Thymus (tissue), 11 donors: ENCODE measurements at regions not wholly inside any gene's neighbourhood (a gene's known extent, or its start where the extent isn't known, plus 50 kb on each side); places are given as distances from the start of the nearest gene placed in this dataset.
A peak's percentile ranks its signal among the peaks of the same experiment; 100 is the strongest.

ENCODE experiments used
- DNase-seq, 9 donors: peaks; one replicate each; pipeline ENCODE4 v3.0.0-alpha.2; 2013; ENCODE audit warnings: low spot score in 9 of 9, low read depth in 6 of 9, missing footprints in 1 of 9
- H3K27ac ChIP-seq, 2 donors: one replicate each; pipeline ENCODE4 v1.5.1; 2013; ENCODE audit warnings: control low read depth in 1 of 2, low read depth in 1 of 2, low read length in 1 of 2, mild to moderate bottlenecking in 1 of 2, moderate library complexity in 1 of 2
- H3K27me3 ChIP-seq, 2 donors: one replicate each; pipeline ENCODE4 v1.5.1; 2013; ENCODE audit warnings: low read length in 1 of 2; ENCODE audit not compliant: control insufficient read depth in 2 of 2, insufficient read depth in 1 of 2
- H3K36me3 ChIP-seq, 2 donors: one replicate each; pipeline ENCODE4 v1.5.1; 2013; ENCODE audit warnings: low read length in 1 of 2, mild to moderate bottlenecking in 1 of 2, moderate library complexity in 1 of 2; ENCODE audit not compliant: control insufficient read depth in 2 of 2, insufficient read depth in 2 of 2
- H3K4me1 ChIP-seq, 2 donors: one replicate each; pipeline ENCODE4 v1.5.1; 2013; ENCODE audit warnings: low read length in 2 of 2; ENCODE audit not compliant: control insufficient read depth in 2 of 2, insufficient read depth in 2 of 2
- H3K4me3 ChIP-seq, 2 donors: one replicate each; pipeline ENCODE4 v1.5.1; 2013; ENCODE audit warnings: low read length in 2 of 2, control low read depth in 1 of 2, mild to moderate bottlenecking in 1 of 2
- H3K9me3 ChIP-seq, 2 donors: one replicate each; pipeline ENCODE4 v1.5.1; 2013; ENCODE audit warnings: low read length in 1 of 2, mild to moderate bottlenecking in 1 of 2; ENCODE audit not compliant: control insufficient read depth in 2 of 2, insufficient read depth in 1 of 2
- WGBS: extraction: QIAGEN DNeasy Blood & Tissue Kit; methylation state at CpG from one replicate; pipeline ENCODE4 v1.1.7; 2013; 5-methylcytosine and 5-hydroxymethylcytosine counted together
- donor health status: healthy.

DNA sequence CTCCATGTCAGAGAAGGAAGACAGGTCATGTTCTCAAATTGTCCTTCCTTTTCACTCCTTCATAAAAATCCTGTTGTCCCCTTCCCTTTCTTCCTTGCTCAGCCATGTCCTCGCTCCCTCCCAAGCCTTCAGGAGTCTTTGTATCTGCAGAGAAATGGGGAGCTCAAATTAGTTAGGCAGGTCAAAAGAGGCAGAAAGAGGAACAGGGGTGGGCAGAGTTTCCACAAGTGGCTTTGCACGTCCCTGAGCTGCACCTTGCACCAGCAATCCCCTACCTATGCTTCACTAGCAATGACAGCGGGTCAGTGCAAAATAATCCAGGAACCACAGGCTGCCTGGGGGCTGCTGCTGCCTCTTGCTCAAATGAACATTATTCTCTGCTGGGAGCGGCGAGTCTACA lies 152.1 kb upstream of the ITGA6 start:
- no peaks in the 10 kb centered on the region for H3K27me3 ChIP-seq
- H3K9me3 ChIP-seq = peaks cover 0 to 14% of the 10 kb centered on the region in 2 donors
- no peak for DNase-seq
- no peak overlapping the region for H3K4me3 ChIP-seq
- no peak overlapping the region for H3K27ac ChIP-seq
- WGBS = 85% methylated on average over 5 of the region's 5 CpGs
- H3K4me1 ChIP-seq = peaks cover 21 to 34% of the 10 kb centered on the region in 2 donors
- H3K36me3 ChIP-seq = no peaks in the 10 kb centered on the region

DNA sequence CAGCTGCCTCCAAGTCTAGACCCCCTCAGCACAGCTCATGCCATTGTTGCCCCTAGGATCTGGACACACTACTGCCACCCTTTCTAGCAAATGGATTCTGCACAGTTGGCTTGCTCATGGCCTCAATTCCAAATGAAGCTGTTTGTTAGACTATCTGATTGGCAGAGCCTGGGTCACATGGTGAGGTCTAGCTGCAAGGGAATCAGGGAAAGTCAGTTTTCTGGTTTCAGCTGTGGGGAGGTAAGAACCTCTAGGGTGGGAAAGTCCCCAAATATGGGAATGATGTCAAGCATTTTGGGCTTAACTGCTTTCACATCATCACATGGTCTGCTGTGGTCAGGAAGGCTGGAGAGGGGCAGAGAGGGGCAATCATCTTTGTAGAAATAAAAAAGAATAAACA lies 150.4 kb upstream of the ITGA6 start:
- Histone ChIP-seq H3K27me3 (no peaks in the 10 kb centered on the region), H3K36me3 (no peaks in the 10 kb centered on the region), H3K9me3 (peaks cover 0 to 14% of the 10 kb centered on the region in 2 donors), H3K4me3 (no peak overlapping the region), H3K4me1 (peaks cover 15 to 21% of the 10 kb centered on the region in 2 donors), H3K27ac (no peak overlapping the region)
- DNase-seq = no peak

DNA sequence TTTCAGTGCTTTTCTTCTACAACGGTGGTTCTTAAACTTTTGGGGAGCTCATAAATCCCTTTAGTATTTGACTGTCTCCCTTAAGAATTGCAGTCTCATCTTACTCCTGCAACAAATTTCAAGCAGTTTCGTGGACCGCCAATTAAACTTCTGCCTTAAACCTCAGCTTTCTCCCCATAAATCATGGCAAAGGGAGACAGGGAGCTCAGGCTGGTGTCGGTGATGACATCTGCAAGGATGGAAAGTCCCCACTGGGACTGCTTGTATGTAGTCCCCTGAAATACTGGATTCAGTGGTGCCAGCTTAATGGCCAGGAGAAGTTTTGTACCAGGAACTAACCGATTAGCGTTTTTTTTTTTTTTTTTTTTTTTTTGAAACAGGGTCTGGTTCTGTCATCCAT lies 148.7 kb upstream of the ITGA6 start:
- Histone ChIP-seq H3K36me3 (no peaks in the 10 kb centered on the region), H3K27ac (no peak overlapping the region), H3K9me3 (peaks cover 0 to 14% of the 10 kb centered on the region in 2 donors), H3K27me3 (no peaks in the 10 kb centered on the region), H3K4me3 (no peak overlapping the region), H3K4me1 (peaks cover 12 to 24% of the 10 kb centered on the region in 2 donors)
- no peak for DNase-seq
- 66% methylated on average over 6 of the region's 6 CpGs for WGBS

DNA sequence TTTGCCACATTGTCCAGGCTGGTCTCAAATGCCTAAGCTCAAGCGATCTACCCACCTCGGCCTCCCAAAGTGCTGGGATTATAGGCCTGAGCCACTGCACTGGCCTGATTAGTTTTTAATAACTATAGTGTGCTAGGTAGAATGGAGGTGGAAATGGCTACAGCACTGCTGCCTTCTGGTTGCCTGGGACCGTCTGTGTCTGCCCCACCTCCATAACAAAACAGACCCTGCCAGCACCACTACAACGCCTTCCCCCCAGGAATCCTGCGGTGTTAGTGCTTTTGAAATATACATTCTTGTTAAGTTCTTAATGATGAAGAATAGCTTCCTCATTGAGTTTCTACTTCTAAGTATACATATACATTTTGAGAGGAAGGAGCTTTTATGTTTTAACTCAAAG lies 148.2 kb upstream of the ITGA6 start:
- H3K9me3 ChIP-seq = peaks cover 0 to 11% of the 10 kb centered on the region in 2 donors
- H3K4me1 ChIP-seq = peaks cover 7 to 18% of the 10 kb centered on the region in 2 donors
- H3K27me3 ChIP-seq = no peaks in the 10 kb centered on the region
- 92% methylated on average over 5 of the region's 5 CpGs for WGBS
- no peak overlapping the region for H3K4me3 ChIP-seq
- H3K27ac ChIP-seq = no peak overlapping the region
- no peaks in the 10 kb centered on the region for H3K36me3 ChIP-seq
- DNase-seq = no peak

DNA sequence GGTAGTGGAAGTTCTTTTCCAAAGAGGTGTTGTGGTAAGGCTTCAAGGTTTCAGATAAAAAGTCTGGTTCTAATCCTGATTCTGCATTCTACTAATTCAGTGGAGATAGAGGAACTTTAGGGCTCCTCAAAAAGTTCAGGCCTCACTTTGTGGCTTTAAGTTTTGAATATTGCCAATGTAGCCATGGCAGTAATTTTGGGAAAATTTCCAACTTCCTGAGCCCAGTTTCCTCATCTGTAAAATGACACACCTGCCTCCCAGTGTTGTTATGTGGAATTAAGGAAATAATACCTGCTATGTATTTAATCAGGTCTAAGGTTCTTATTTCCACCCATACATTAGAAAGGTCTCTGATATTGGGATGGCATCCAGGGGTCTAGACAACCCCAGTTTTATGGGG lies 147.6 kb upstream of the ITGA6 start:
- peaks cover 0 to 7% of the 10 kb centered on the region in 2 donors for H3K9me3 ChIP-seq
- H3K4me3 ChIP-seq = no peak overlapping the region
- no peaks in the 10 kb centered on the region for H3K36me3 ChIP-seq
- no peak overlapping the region for H3K27ac ChIP-seq
- peaks cover 2 to 14% of the 10 kb centered on the region in 2 donors for H3K4me1 ChIP-seq
- no peaks in the 10 kb centered on the region for H3K27me3 ChIP-seq
- no peak for DNase-seq

DNA sequence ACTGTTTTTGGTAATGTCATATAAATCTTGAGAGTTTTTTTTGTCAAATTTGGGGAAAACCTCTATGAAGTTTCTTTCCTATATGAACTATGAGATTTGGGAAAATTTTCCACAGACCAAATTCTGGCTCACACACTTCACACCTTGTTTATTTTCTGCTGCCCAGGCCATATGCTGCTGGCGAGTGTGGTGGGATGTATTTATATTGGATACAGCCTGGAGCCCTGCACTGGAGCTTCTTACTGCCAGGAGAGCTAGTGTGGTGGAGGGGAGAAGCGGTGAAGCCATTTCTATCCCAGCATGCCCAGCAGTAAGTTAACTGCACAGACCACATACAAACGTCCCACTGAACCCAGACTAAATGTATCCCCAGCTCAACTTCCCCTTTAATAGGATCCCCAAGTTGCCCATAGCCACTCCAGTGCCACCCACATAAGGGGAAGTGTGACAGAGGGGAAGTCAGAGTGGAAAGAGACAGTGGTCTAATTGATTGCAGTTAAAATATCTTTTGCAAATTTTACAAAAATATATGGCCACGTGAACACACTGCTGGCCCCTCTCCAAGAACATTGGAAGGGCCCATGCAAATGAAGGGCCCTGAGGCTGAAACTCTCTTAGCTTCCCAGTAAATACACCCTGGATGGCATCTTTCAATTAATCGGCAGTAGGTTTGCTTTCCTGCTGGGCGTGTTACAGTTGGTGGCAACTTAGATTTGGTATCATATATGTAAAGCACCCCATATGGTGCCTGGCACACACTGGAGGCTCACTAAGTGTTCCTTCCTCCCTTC lies 146.6 kb upstream of the ITGA6 start:
- no peak overlapping the region for H3K4me3 ChIP-seq
- H3K27ac ChIP-seq = no peak overlapping the region
- peak in 1 of 9 donors; percentile 24 for DNase-seq
- WGBS = 37% methylated on average over 6 of the region's 6 CpGs
- no peaks in the 10 kb centered on the region for H3K36me3 ChIP-seq
- peaks cover 7 to 14% of the 10 kb centered on the region in 2 donors for H3K4me1 ChIP-seq
- H3K27me3 ChIP-seq = no peaks in the 10 kb centered on the region
- peaks cover 0 to 7% of the 10 kb centered on the region in 2 donors for H3K9me3 ChIP-seq

DNA sequence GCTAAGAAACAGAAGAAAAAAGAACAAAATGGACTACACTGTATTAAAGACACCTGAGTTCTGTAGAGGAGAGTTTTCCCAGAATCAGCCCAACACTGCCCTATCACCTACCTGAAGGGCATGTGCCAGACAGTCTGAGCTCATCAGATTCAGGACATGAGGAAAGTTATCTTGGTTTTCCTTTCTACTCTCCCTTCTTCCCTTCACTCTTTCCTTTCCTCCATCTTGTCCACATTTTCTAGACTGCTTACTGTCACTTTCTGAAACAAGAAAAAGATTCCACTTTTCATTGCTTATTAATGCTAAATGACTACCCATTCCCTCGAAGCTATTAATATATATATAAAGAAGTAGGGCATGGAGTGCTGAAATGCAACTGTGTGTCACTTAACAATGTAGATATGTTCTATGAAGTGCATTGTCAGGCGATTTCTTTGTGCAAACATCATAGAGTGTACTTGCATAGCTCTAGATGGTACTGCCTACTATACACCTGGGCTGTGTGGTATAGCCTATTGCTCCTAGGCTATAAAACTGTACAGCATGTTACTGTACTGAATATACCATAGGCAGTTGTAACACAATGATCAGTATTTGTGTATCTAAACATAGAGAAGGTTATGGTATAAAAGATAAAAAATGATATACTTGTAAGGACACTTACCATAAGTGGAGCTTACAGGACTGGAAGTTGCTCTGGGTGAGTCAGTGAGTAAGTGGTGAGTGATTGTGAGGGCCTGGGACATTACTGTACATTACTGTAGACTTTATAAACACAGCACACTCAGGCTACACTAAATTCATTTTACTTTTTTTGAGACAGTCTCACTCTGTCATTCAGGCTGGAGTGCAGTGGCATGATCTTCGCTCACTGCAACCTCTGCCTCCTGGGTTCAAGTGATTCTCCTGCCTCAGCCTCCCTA lies 145.5 kb upstream of the ITGA6 start:
- no peaks in the 10 kb centered on the region for H3K27me3 ChIP-seq
- no peak for DNase-seq
- WGBS = 93% methylated on average over 3 of the region's 3 CpGs
- H3K4me3 ChIP-seq = no peak overlapping the region
- H3K9me3 ChIP-seq = peaks cover 0 to 4% of the 10 kb centered on the region in 2 donors
- H3K36me3 ChIP-seq = no peaks in the 10 kb centered on the region
- peaks cover 9 to 17% of the 10 kb centered on the region in 2 donors for H3K4me1 ChIP-seq
- H3K27ac ChIP-seq = no peak overlapping the region

DNA sequence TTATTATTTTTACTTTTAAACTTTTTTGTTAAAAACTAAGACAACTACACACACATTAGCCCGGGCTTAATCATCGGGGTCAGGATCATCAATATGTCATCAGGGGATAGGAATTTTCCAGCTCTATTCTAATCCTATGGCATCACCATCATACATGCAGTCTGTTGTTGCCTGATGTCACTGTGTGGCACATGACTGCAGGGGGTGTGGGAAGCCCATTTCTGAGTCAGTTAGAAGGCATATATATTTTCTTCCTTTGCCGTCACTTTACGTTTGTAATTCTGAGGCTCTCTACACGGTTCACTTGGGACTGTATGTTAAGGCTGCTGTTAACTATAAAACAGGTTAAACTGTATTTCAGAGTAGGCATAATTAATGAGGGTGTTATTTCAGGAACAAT lies 144.4 kb upstream of the ITGA6 start:
- H3K4me3 ChIP-seq = no peak overlapping the region
- no peak for DNase-seq
- 82% methylated on average over 5 of the region's 5 CpGs for WGBS

DNA sequence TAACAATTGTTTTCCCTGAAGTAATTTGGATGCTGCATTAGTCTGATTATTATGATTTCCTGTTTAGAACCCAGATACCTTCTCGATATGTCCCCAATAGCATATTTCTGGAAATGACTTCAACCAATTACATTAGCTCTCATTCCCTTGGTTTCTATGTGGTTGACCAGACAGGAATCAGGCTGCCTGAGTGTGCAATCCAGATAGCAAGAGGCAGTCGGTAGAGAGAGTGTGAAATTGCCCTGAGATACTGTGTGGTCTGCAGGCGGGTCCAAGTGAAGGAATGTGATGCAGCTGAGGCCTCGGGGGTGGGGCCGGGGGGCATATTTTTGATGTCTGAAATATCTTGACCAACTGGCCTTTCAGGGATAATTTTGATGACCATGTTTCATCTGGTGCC lies 143.9 kb upstream of the ITGA6 start:
- no peaks in the 10 kb centered on the region for H3K36me3 ChIP-seq
- no peak overlapping the region for H3K4me3 ChIP-seq
- 30% methylated on average over 5 of the region's 5 CpGs for WGBS
- H3K9me3 ChIP-seq = no peaks in the 10 kb centered on the region
- no peak overlapping the region for H3K27ac ChIP-seq
- no peaks in the 10 kb centered on the region for H3K27me3 ChIP-seq
- DNase-seq = no peak
- peaks cover 9 to 17% of the 10 kb centered on the region in 2 donors for H3K4me1 ChIP-seq

More for the DNA sequence above, 144.4 kb upstream of the ITGA6 start:
- Histone ChIP-seq H3K4me1 (peaks cover 9 to 17% of the 10 kb centered on the region in 2 donors), H3K27ac (no peak overlapping the region), H3K36me3 (no peaks in the 10 kb centered on the region), H3K27me3 (no peaks in the 10 kb centered on the region), H3K9me3 (no peaks in the 10 kb centered on the region)
